H9 (cell line): ENCODE measurements at regions not wholly inside any gene's neighbourhood (a gene's known extent, or its start where the extent isn't known, plus 50 kb on each side); places are given as distances from the start of the nearest gene placed in this dataset.

ENCODE experiments used
- DNase-seq: peaks from one replicate; pipeline ENCODE4 v3.0.0-alpha.2; 2017
- H2AFZ ChIP-seq: one replicate; pipeline ENCODE4 v1.6.1; 2013; ENCODE audit warnings: mild to moderate bottlenecking, low read length, control low read depth, moderate library complexity
- H2AK5ac ChIP-seq: 2 replicates; pipeline ENCODE4 v1.6.1; 2013; ENCODE audit warnings: low read length, control low read depth, mixed read lengths; ENCODE audit not compliant: insufficient read length
- H2BK120ac ChIP-seq: one replicate; pipeline ENCODE4 v1.6.1; 2013; ENCODE audit warnings: low read depth, mild to moderate bottlenecking, low read length, control low read depth, inconsistent platforms; ENCODE audit not compliant: poor library complexity, severe bottlenecking
- H2BK12ac ChIP-seq: 2 replicates; pipeline ENCODE4 v1.6.1; 2013; ENCODE audit warnings: low read length, control low read depth, mixed read lengths, low read depth; ENCODE audit not compliant: insufficient read length
- H2BK15ac ChIP-seq: 2 replicates; pipeline ENCODE4 v1.6.1; 2013; ENCODE audit warnings: low read depth, low read length, control low read depth
- H2BK20ac ChIP-seq: one replicate; pipeline ENCODE4 v1.6.1; 2013; ENCODE audit warnings: low read depth, mild to moderate bottlenecking, low read length, control low read depth, inconsistent platforms; ENCODE audit not compliant: poor library complexity, severe bottlenecking
- H2BK5ac ChIP-seq: 2 replicates; pipeline ENCODE4 v1.6.1; 2013; ENCODE audit warnings: low read length, control low read depth, mixed read lengths; ENCODE audit not compliant: insufficient read length
- H3K14ac ChIP-seq: 2 replicates; pipeline ENCODE4 v1.6.1; 2013; ENCODE audit warnings: low read length, control low read depth; ENCODE audit not compliant: insufficient read depth
- H3K18ac ChIP-seq: 2 replicates; pipeline ENCODE4 v1.6.1; 2013; ENCODE audit warnings: low read depth, mild to moderate bottlenecking, mixed read lengths, low read length, control low read depth; ENCODE audit not compliant: insufficient read length
- H3K23ac ChIP-seq: 2 replicates; pipeline ENCODE4 v1.6.1; 2013; ENCODE audit warnings: low read length, control low read depth, mixed read lengths, low read depth; ENCODE audit not compliant: insufficient read length
- H3K23me2 ChIP-seq: 2 replicates; pipeline ENCODE4 v1.6.1; 2013; ENCODE audit warnings: low read depth, mild to moderate bottlenecking, mixed read lengths, low read length, control low read depth; ENCODE audit not compliant: insufficient read length, poor library complexity, severe bottlenecking
- H3K27ac ChIP-seq: 2 replicates; pipeline ENCODE4 v1.5.1; 2013; ENCODE audit warnings: low read length, control low read depth, mixed read lengths, low read depth; ENCODE audit not compliant: insufficient read length
- H3K27me3 ChIP-seq: 2 replicates; pipeline ENCODE4 v1.6.1; 2013; ENCODE audit warnings: low read length, control low read depth, inconsistent platforms; ENCODE audit not compliant: insufficient read depth
- H3K4ac ChIP-seq: 2 replicates; pipeline ENCODE4 v1.6.1; 2013; ENCODE audit warnings: low read depth, mild to moderate bottlenecking, control low read depth, inconsistent platforms, low read length, moderate library complexity
- H3K4me1 ChIP-seq: 2 replicates; pipeline ENCODE4 v1.6.1; 2013; ENCODE audit warnings: low read length, control low read depth, inconsistent platforms; ENCODE audit not compliant: insufficient read depth
- H3K4me2 ChIP-seq: 2 replicates; pipeline ENCODE4 v1.6.1; 2013; ENCODE audit warnings: low read length, control low read depth, mixed read lengths; ENCODE audit not compliant: insufficient read length, insufficient read depth
- H3K56ac ChIP-seq: 2 replicates; pipeline ENCODE4 v1.6.1; 2013; ENCODE audit warnings: low read depth, mild to moderate bottlenecking, mixed read lengths, low read length, control low read depth; ENCODE audit not compliant: insufficient read length
- H3K79me1 ChIP-seq: 2 replicates; pipeline ENCODE4 v1.6.1; 2013; ENCODE audit warnings: low read depth, mild to moderate bottlenecking, moderate library complexity, low read length, control low read depth, inconsistent platforms; ENCODE audit not compliant: insufficient read depth, poor library complexity, severe bottlenecking
- H3K79me2 ChIP-seq: 2 replicates; pipeline ENCODE4 v1.6.1; 2013; ENCODE audit warnings: low read length, control low read depth, inconsistent platforms; ENCODE audit not compliant: insufficient read depth
- H3K9ac ChIP-seq: 2 replicates; pipeline ENCODE4 v1.6.1; 2013; ENCODE audit warnings: low read length, control low read depth, mixed read lengths; ENCODE audit not compliant: insufficient read length; ENCODE audit errors: extremely low read depth
- H3K9me3 ChIP-seq: one replicate; pipeline ENCODE4 v1.6.1; 2013; ENCODE audit warnings: low read depth, low read length, inconsistent platforms; ENCODE audit not compliant: control insufficient read depth
- H3T11ph ChIP-seq: one replicate; pipeline ENCODE4 v1.6.1; 2013; ENCODE audit warnings: mild to moderate bottlenecking, low read length, control low read depth, inconsistent platforms
- H4K20me1 ChIP-seq: one replicate; pipeline ENCODE4 v1.6.1; 2013; ENCODE audit not compliant: control insufficient read depth, insufficient read length, insufficient read depth
- H4K5ac ChIP-seq: 2 replicates; pipeline ENCODE4 v1.6.1; 2013; ENCODE audit warnings: low read depth, mild to moderate bottlenecking, mixed read lengths, low read length, control low read depth; ENCODE audit not compliant: insufficient read length
- H4K8ac ChIP-seq: replicated peaks from 2 replicates; pipeline ENCODE4 v1.6.1; 2013; ENCODE audit warnings: low read length, control low read depth, mixed read lengths, low read depth; ENCODE audit not compliant: insufficient read length
- H4K91ac ChIP-seq: 2 replicates; pipeline ENCODE4 v1.6.1; 2013; ENCODE audit warnings: low read depth, mild to moderate bottlenecking, moderate library complexity, mixed read lengths, low read length, control low read depth; ENCODE audit not compliant: insufficient read length
- H3K27ac Mint-ChIP-seq, 3 experiments: 2 replicates in 2 of 3; 3 replicates in 1 of 3; pipeline ENCODE4 v1.8.0; 2020 to 2021; ENCODE audit warnings: mixed read lengths in 3 of 3, mild to moderate bottlenecking in 1 of 3, moderate library complexity in 1 of 3
- H3K27me3 Mint-ChIP-seq: 2 replicates; pipeline ENCODE4 v1.8.0; 2021; ENCODE audit warnings: low read depth, mild to moderate bottlenecking, moderate library complexity, mixed read lengths
- H3K36me3 Mint-ChIP-seq, 3 experiments: 2 replicates in 2 of 3; 3 replicates in 1 of 3; pipeline ENCODE4 v1.8.0; 2020 to 2021; ENCODE audit warnings: low read depth in 3 of 3, mixed read lengths in 3 of 3; ENCODE audit not compliant: insufficient read depth in 1 of 3
- H3K4me1 Mint-ChIP-seq, 2 experiments: 2 replicates each; pipeline ENCODE4 v1.8.0; 2020; ENCODE audit warnings: mixed read lengths in 2 of 2
- H3K4me3 Mint-ChIP-seq, 2 experiments: 2 replicates in 1 of 2; 3 replicates in 1 of 2; pipeline ENCODE4 v1.8.0; 2020 to 2021; ENCODE audit warnings: mild to moderate bottlenecking in 2 of 2, mixed read lengths in 2 of 2, moderate library complexity in 1 of 2
- H3K9me3 Mint-ChIP-seq, 2 experiments: 2 replicates in 1 of 2; 3 replicates in 1 of 2; pipeline ENCODE4 v1.8.0; 2020; ENCODE audit warnings: mild to moderate bottlenecking in 2 of 2, mixed read lengths in 2 of 2, moderate library complexity in 1 of 2
- WGBS: extraction: QIAGEN DNeasy Blood & Tissue Kit; methylation state at CpG from one replicate; pipeline ENCODE4 v1.1.7; 2013; ENCODE audit warnings: missing lambda C conversion rate, low lambda C conversion rate, mixed read lengths; ENCODE audit not compliant: insufficient read length; ENCODE audit errors: extremely low coverage; 5-methylcytosine and 5-hydroxymethylcytosine counted together
- TF ChIP-seq, protein P1 (sequence below): fragments of 200-600 bp; sonication (generic); conservative IDR thresholded peaks from 3 replicates; pipeline ENCODE4 v1.8.0; 2021; ENCODE audit warnings: antibody characterized with exemption, mild to moderate bottlenecking

DNA sequence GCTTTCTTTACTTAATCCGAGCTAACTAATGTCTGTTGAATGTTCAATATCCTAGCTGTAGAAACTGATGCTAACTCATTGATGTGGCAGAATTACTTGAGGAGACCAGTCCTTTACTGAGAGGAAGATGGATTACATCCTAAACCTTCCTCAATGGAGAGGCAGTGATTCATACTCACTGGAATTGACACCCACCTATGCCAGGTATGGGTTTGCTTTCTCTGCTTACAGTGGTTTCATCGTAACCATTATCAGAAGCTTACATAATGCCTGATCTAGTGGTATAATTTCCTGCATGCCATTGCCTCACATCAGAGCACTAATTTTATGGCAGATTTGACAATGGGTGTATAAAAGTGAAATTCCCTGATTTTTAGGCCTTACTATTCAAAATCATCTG lies 384.7 kb downstream of the ANXA1 start:
- Histone ChIP-seq H3K18ac (no peak overlapping the region), H3K23ac (no peak overlapping the region), H3K14ac (no peak overlapping the region), H3K27me3 (no peaks in the 10 kb centered on the region), H3K4ac (no peak overlapping the region), H3K23me2 (no peaks in the 10 kb centered on the region), H3K9ac (no peak overlapping the region), H4K5ac (no peak overlapping the region), H2AK5ac (no peak overlapping the region), H3K4me2 (no peak overlapping the region), H3K27ac (no peak overlapping the region), H2BK20ac (no peak overlapping the region), H4K91ac (no peak overlapping the region), H2BK12ac (no peak overlapping the region), H2BK15ac (no peak overlapping the region), H2BK5ac (no peak overlapping the region), H3K9me3 (no peaks in the 10 kb centered on the region), H3K56ac (no peak overlapping the region), H2BK120ac (no peak overlapping the region), H4K8ac (no peak overlapping the region), H2AFZ (no peak overlapping the region), H3K79me1 (no peaks in the 10 kb centered on the region), H3K4me1 (no peaks in the 10 kb centered on the region), H3K79me2 (no peaks in the 10 kb centered on the region), H3T11ph (no peak overlapping the region), H4K20me1 (no peaks in the 10 kb centered on the region)
- no peak overlapping the region for H3K27ac Mint-ChIP-seq
- no CpG with 5 or more reads among the region's 2 CpGs for WGBS
- no peak overlapping the region for H3K4me3 Mint-ChIP-seq
- no peaks in the 10 kb centered on the region for H3K36me3 Mint-ChIP-seq
- H3K27me3 Mint-ChIP-seq, result no peaks in the 10 kb centered on the region
- TF ChIP-seq, protein P1, sequence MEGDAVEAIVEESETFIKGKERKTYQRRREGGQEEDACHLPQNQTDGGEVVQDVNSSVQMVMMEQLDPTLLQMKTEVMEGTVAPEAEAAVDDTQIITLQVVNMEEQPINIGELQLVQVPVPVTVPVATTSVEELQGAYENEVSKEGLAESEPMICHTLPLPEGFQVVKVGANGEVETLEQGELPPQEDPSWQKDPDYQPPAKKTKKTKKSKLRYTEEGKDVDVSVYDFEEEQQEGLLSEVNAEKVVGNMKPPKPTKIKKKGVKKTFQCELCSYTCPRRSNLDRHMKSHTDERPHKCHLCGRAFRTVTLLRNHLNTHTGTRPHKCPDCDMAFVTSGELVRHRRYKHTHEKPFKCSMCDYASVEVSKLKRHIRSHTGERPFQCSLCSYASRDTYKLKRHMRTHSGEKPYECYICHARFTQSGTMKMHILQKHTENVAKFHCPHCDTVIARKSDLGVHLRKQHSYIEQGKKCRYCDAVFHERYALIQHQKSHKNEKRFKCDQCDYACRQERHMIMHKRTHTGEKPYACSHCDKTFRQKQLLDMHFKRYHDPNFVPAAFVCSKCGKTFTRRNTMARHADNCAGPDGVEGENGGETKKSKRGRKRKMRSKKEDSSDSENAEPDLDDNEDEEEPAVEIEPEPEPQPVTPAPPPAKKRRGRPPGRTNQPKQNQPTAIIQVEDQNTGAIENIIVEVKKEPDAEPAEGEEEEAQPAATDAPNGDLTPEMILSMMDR, result no peak
- H3K9me3 Mint-ChIP-seq, result no peaks in the 10 kb centered on the region
- H3K4me1 Mint-ChIP-seq, result peaks cover 6% of the 10 kb centered on the region in 2 experiments
- no peak for DNase-seq
